ENCODE measurements at regions not wholly inside any gene's neighbourhood (a gene's known extent, or its start where the extent isn't known, plus 50 kb on each side); places are given as distances from the start of the nearest gene placed in this dataset.

- TF ChIP-seq EP300 (IDR thresholded peaks at IDR 0.05; ENCODE audit: borderline replicate concordance in 1 of 2, control insufficient read depth in 1 of 2, low read depth in 2 of 2, low read length in 2 of 2) (no peak), MEF2A (IDR thresholded peaks at IDR 0.05; ENCODE audit: insufficient read depth, low read depth, low read length) (no peak), RFX5 (IDR thresholded peaks at IDR 0.05; ENCODE audit: low read depth, low read length) (no peak), YBX1 (IDR thresholded peaks at IDR 0.05) (no peak), BCL3 (IDR thresholded peaks at IDR 0.05; ENCODE audit: borderline replicate concordance, insufficient read depth, low read depth, low read length, poor library complexity, severe bottlenecking) (no peak), RAD21 (IDR thresholded peaks at IDR 0.05; ENCODE audit: insufficient read depth, low read depth, low read length) (no peak), KAT2A (conservative IDR thresholded peaks at IDR 0.05; ENCODE audit: control insufficient read depth, low read depth, low read length) (no peak)
Measured at GRCh38 chr1:191279266-191279800, 801.7 kb upstream of the BRINP3 start.

Data from GM12878 (cell line).